ENCODE measurements at regions not wholly inside any gene's neighbourhood (a gene's known extent, or its start where the extent isn't known, plus 50 kb on each side); places are given as distances from the start of the nearest gene placed in this dataset.
A peak's percentile ranks its signal among the peaks of the same experiment; 100 is the strongest.

GRCh38 chr4:12852338-12853307, 631.5 kb downstream of the RAB28 start:
- no peaks in the 10 kb centered on the region for H3K36me3 ChIP-seq
- no peak overlapping the region for H3K4me3 ChIP-seq
- peaks cover 0 to 38% (median 13%) of the 10 kb centered on the region in 7 donors for H3K27me3 ChIP-seq
- no peak overlapping the region for H3K27ac ChIP-seq
- DNase-seq (no peak), ATAC-seq (peak in 7 of 8 donors; percentile 54 to 89 (median 67))
- 33 to 35% methylated on average over 8 of the region's 8 CpGs for WGBS, 2 donors
- H3K9me3 ChIP-seq, result no peaks in the 10 kb centered on the region
- intact Hi-C loops (cut with DNase I), result loop anchor here in 9 of 10 donors (1.0 to 5.0 kb wide), 3 partner anchors 695 to 697 kb away; no protein-coding TSS in a partner anchor
- peak; percentile 26 to 74 (median 62) for TF ChIP-seq CTCF (IDR thresholded peaks at IDR 0.05)
- peaks cover 0 to 5% (median 0%) of the 10 kb centered on the region in 9 donors for H3K4me1 ChIP-seq

GRCh38 chr4:12846368-12846767, 637.8 kb downstream of the RAB28 start:
- no peak for ATAC-seq
- intact Hi-C loops (cut with DNase I), result no loop called here
- Histone ChIP-seq H3K36me3 (no peaks in the 10 kb centered on the region), H3K9me3 (no peaks in the 10 kb centered on the region), H3K4me1 (no peaks in the 10 kb centered on the region), H3K4me3 (no peak overlapping the region), H3K27me3 (peaks cover 0 to 35% (median 13%) of the 10 kb centered on the region in 7 donors), H3K27ac (no peak overlapping the region)
- no peak for DNase-seq
- 53 to 66% methylated on average over 4 of the region's 4 CpGs for WGBS, 2 donors
- no peak for TF ChIP-seq CTCF (IDR thresholded peaks at IDR 0.05)

GRCh38 chr4:12844141-12844540, 640.0 kb downstream of the RAB28 start:
- Histone ChIP-seq H3K9me3 (no peaks in the 10 kb centered on the region), H3K27ac (no peak overlapping the region), H3K4me1 (no peaks in the 10 kb centered on the region), H3K4me3 (no peak overlapping the region), H3K36me3 (no peaks in the 10 kb centered on the region), H3K27me3 (peaks cover 0 to 28% (median 9%) of the 10 kb centered on the region in 7 donors)
- ATAC-seq (no peak), DNase-seq (no peak)
- 80 to 91% methylated on average over 2 of the region's 2 CpGs for WGBS, 2 donors
- intact Hi-C loops (cut with DNase I), result no loop called here
- TF ChIP-seq CTCF (IDR thresholded peaks at IDR 0.05), result no peak

- Histone ChIP-seq H3K9me3 (peaks cover 0 to 6% (median 0%) of the 10 kb centered on the region in 11 donors), H3K27ac (no peak overlapping the region), H3K4me1 (no peaks in the 10 kb centered on the region), H3K36me3 (no peaks in the 10 kb centered on the region), H3K27me3 (no peaks in the 10 kb centered on the region), H3K4me3 (no peak overlapping the region)
- no peak for TF ChIP-seq CTCF (IDR thresholded peaks at IDR 0.05)
- no peak for ATAC-seq
- 84 to 93% methylated on average over 5 of the region's 5 CpGs for WGBS, 2 donors
- intact Hi-C loops (cut with DNase I), result no loop called here
- no peak for DNase-seq
Measured at GRCh38 chr4:12827966-12828365, 656.2 kb downstream of the RAB28 start.
